ENCODE measurements at regions not wholly inside any gene's neighbourhood (a gene's known extent, or its start where the extent isn't known, plus 50 kb on each side); places are given as distances from the start of the nearest gene placed in this dataset.

- H3K36me3 ChIP-seq (ENCODE audit: insufficient read depth, insufficient read length, low read length), result no peaks in the 10 kb centered on the region
- TF ChIP-seq YY1 (IDR thresholded peaks at IDR 0.05; ENCODE audit: insufficient read depth, insufficient read length), result no peak
- TF ChIP-seq ZNF274 (IDR thresholded peaks at IDR 0.05; ENCODE audit: low read depth, low read length), result no peak
- TF ChIP-seq SUZ12 (IDR thresholded peaks at IDR 0.05; ENCODE audit: extremely low read depth, insufficient read depth, insufficient read length), result no peak
Observed at GRCh38 chr12:76702946-76703345, 61.0 kb upstream of the ZDHHC17 start.

GRCh38 chr12:76704693-76705092 is 59.2 kb upstream of the ZDHHC17 start:
- no peaks in the 10 kb centered on the region for H3K36me3 ChIP-seq (ENCODE audit: insufficient read depth, insufficient read length, low read length)
- H3K4me1 ChIP-seq (ENCODE audit: insufficient read depth, insufficient read length), result no peaks in the 10 kb centered on the region
- DNase-seq (ENCODE audit: low read depth, low spot score), result no peak
- TF ChIP-seq SUZ12 (IDR thresholded peaks at IDR 0.05; ENCODE audit: extremely low read depth, insufficient read depth, insufficient read length), result no peak
- no peak for TF ChIP-seq ZNF274 (IDR thresholded peaks at IDR 0.05; ENCODE audit: low read depth, low read length)
- TF ChIP-seq YY1 (IDR thresholded peaks at IDR 0.05; ENCODE audit: insufficient read depth, insufficient read length), result no peak
- H3K9ac ChIP-seq (ENCODE audit: insufficient read length, low read depth), result no peak overlapping the region
- no peak overlapping the region for H3K4me3 ChIP-seq (ENCODE audit: insufficient read length, low read depth)
- no peaks in the 10 kb centered on the region for H3K27me3 ChIP-seq (ENCODE audit: insufficient read depth, insufficient read length)
- no peaks in the 10 kb centered on the region for H3K9me3 ChIP-seq (ENCODE audit: insufficient read depth, low read length)

More at GRCh38 chr12:76702946-76703345, 61.0 kb upstream of the ZDHHC17 start:
- no peak overlapping the region for H3K4me3 ChIP-seq (ENCODE audit: insufficient read length, low read depth)
- no peak for DNase-seq (ENCODE audit: low read depth, low spot score)
- no peak overlapping the region for H3K9ac ChIP-seq (ENCODE audit: insufficient read length, low read depth)
- peaks cover under 1% of the 10 kb centered on the region for H3K4me1 ChIP-seq (ENCODE audit: insufficient read depth, insufficient read length)
- no peaks in the 10 kb centered on the region for H3K27me3 ChIP-seq (ENCODE audit: insufficient read depth, insufficient read length)
- H3K9me3 ChIP-seq (ENCODE audit: insufficient read depth, low read length), result no peaks in the 10 kb centered on the region

- DNase-seq (ENCODE audit: low read depth, low spot score), result no peak
Observed at GRCh38 chr12:76706101-76706500, 57.8 kb upstream of the ZDHHC17 start.

GRCh38 chr12:76706761-76707160 is 57.2 kb upstream of the ZDHHC17 start:
- no peak for DNase-seq (ENCODE audit: low read depth, low spot score)
- no peaks in the 10 kb centered on the region for H3K36me3 ChIP-seq (ENCODE audit: insufficient read depth, insufficient read length, low read length)

More at GRCh38 chr12:76706101-76706500, 57.8 kb upstream of the ZDHHC17 start:
- H3K27me3 ChIP-seq (ENCODE audit: insufficient read depth, insufficient read length), result no peaks in the 10 kb centered on the region
- H3K9me3 ChIP-seq (ENCODE audit: insufficient read depth, low read length), result no peaks in the 10 kb centered on the region
- H3K9ac ChIP-seq (ENCODE audit: insufficient read length, low read depth), result no peak overlapping the region
- H3K4me1 ChIP-seq (ENCODE audit: insufficient read depth, insufficient read length), result no peaks in the 10 kb centered on the region
- TF ChIP-seq SUZ12 (IDR thresholded peaks at IDR 0.05; ENCODE audit: extremely low read depth, insufficient read depth, insufficient read length) (no peak), ZNF274 (IDR thresholded peaks at IDR 0.05; ENCODE audit: low read depth, low read length) (no peak), YY1 (IDR thresholded peaks at IDR 0.05; ENCODE audit: insufficient read depth, insufficient read length) (no peak)
- no peak overlapping the region for H3K4me3 ChIP-seq (ENCODE audit: insufficient read length, low read depth)
- H3K36me3 ChIP-seq (ENCODE audit: insufficient read depth, insufficient read length, low read length), result no peaks in the 10 kb centered on the region

GRCh38 chr12:76707772-76708171 is 56.1 kb upstream of the ZDHHC17 start:
- no peak for DNase-seq (ENCODE audit: low read depth, low spot score)
- Histone ChIP-seq H3K4me1 (ENCODE audit: insufficient read depth, insufficient read length) (no peaks in the 10 kb centered on the region), H3K9ac (ENCODE audit: insufficient read length, low read depth) (no peak overlapping the region), H3K9me3 (ENCODE audit: insufficient read depth, low read length) (no peaks in the 10 kb centered on the region), H3K4me3 (ENCODE audit: insufficient read length, low read depth) (no peak overlapping the region), H3K36me3 (ENCODE audit: insufficient read depth, insufficient read length, low read length) (no peaks in the 10 kb centered on the region), H3K27me3 (ENCODE audit: insufficient read depth, insufficient read length) (no peaks in the 10 kb centered on the region)
- TF ChIP-seq SUZ12 (IDR thresholded peaks at IDR 0.05; ENCODE audit: extremely low read depth, insufficient read depth, insufficient read length), result no peak

More at GRCh38 chr12:76706761-76707160, 57.2 kb upstream of the ZDHHC17 start:
- Histone ChIP-seq H3K27me3 (ENCODE audit: insufficient read depth, insufficient read length) (no peaks in the 10 kb centered on the region), H3K4me1 (ENCODE audit: insufficient read depth, insufficient read length) (no peaks in the 10 kb centered on the region), H3K9me3 (ENCODE audit: insufficient read depth, low read length) (no peaks in the 10 kb centered on the region), H3K4me3 (ENCODE audit: insufficient read length, low read depth) (no peak overlapping the region), H3K9ac (ENCODE audit: insufficient read length, low read depth) (no peak overlapping the region)
- TF ChIP-seq ZNF274 (IDR thresholded peaks at IDR 0.05; ENCODE audit: low read depth, low read length) (no peak), YY1 (IDR thresholded peaks at IDR 0.05; ENCODE audit: insufficient read depth, insufficient read length) (no peak), SUZ12 (IDR thresholded peaks at IDR 0.05; ENCODE audit: extremely low read depth, insufficient read depth, insufficient read length) (no peak)

- DNase-seq (ENCODE audit: low read depth, low spot score), result no peak
- Histone ChIP-seq H3K4me1 (ENCODE audit: insufficient read depth, insufficient read length) (no peaks in the 10 kb centered on the region), H3K36me3 (ENCODE audit: insufficient read depth, insufficient read length, low read length) (no peaks in the 10 kb centered on the region), H3K27me3 (ENCODE audit: insufficient read depth, insufficient read length) (no peaks in the 10 kb centered on the region), H3K4me3 (ENCODE audit: insufficient read length, low read depth) (no peak overlapping the region), H3K9me3 (ENCODE audit: insufficient read depth, low read length) (no peaks in the 10 kb centered on the region), H3K9ac (ENCODE audit: insufficient read length, low read depth) (no peak overlapping the region)
- TF ChIP-seq SUZ12 (IDR thresholded peaks at IDR 0.05; ENCODE audit: extremely low read depth, insufficient read depth, insufficient read length), result no peak
- no peak for TF ChIP-seq YY1 (IDR thresholded peaks at IDR 0.05; ENCODE audit: insufficient read depth, insufficient read length)
- TF ChIP-seq ZNF274 (IDR thresholded peaks at IDR 0.05; ENCODE audit: low read depth, low read length), result no peak
Observed at GRCh38 chr12:76708296-76708695, 55.6 kb upstream of the ZDHHC17 start.

GRCh38 chr12:76711241-76711640 is 52.7 kb upstream of the ZDHHC17 start:
- Histone ChIP-seq H3K4me3 (ENCODE audit: insufficient read length, low read depth) (no peak overlapping the region), H3K27me3 (ENCODE audit: insufficient read depth, insufficient read length) (no peaks in the 10 kb centered on the region), H3K4me1 (ENCODE audit: insufficient read depth, insufficient read length) (no peaks in the 10 kb centered on the region), H3K9me3 (ENCODE audit: insufficient read depth, low read length) (no peaks in the 10 kb centered on the region), H3K9ac (ENCODE audit: insufficient read length, low read depth) (no peak overlapping the region), H3K36me3 (ENCODE audit: insufficient read depth, insufficient read length, low read length) (no peaks in the 10 kb centered on the region)
- DNase-seq (ENCODE audit: low read depth, low spot score), result no peak
- no peak for TF ChIP-seq ZNF274 (IDR thresholded peaks at IDR 0.05; ENCODE audit: low read depth, low read length)
- TF ChIP-seq YY1 (IDR thresholded peaks at IDR 0.05; ENCODE audit: insufficient read depth, insufficient read length), result no peak
- TF ChIP-seq SUZ12 (IDR thresholded peaks at IDR 0.05; ENCODE audit: extremely low read depth, insufficient read depth, insufficient read length), result no peak

- no peaks in the 10 kb centered on the region for H3K27me3 ChIP-seq (ENCODE audit: insufficient read depth, insufficient read length)
- no peak for TF ChIP-seq SUZ12 (IDR thresholded peaks at IDR 0.05; ENCODE audit: extremely low read depth, insufficient read depth, insufficient read length)
- no peak for TF ChIP-seq YY1 (IDR thresholded peaks at IDR 0.05; ENCODE audit: insufficient read depth, insufficient read length)
- TF ChIP-seq ZNF274 (IDR thresholded peaks at IDR 0.05; ENCODE audit: low read depth, low read length), result no peak
- no peak overlapping the region for H3K9ac ChIP-seq (ENCODE audit: insufficient read length, low read depth)
- DNase-seq (ENCODE audit: low read depth, low spot score), result no peak
- H3K4me3 ChIP-seq (ENCODE audit: insufficient read length, low read depth), result no peak overlapping the region
- H3K9me3 ChIP-seq (ENCODE audit: insufficient read depth, low read length), result no peaks in the 10 kb centered on the region
- no peaks in the 10 kb centered on the region for H3K4me1 ChIP-seq (ENCODE audit: insufficient read depth, insufficient read length)
- no peaks in the 10 kb centered on the region for H3K36me3 ChIP-seq (ENCODE audit: insufficient read depth, insufficient read length, low read length)
Observed at GRCh38 chr12:76713130-76713529, 50.8 kb upstream of the ZDHHC17 start.
